NCI-H82 treated with DMSO at 0.1 percent for 48 hours (cell line): ENCODE measurements at regions not wholly inside any gene's neighbourhood (a gene's known extent, or its start where the extent isn't known, plus 50 kb on each side); places are given as distances from the start of the nearest gene placed in this dataset.

Source experiments
- DNase-seq: peaks from one replicate; lab custom pipeline; 2025; ENCODE audit not compliant: unreplicated experiment; lab: John Stamatoyannopoulos, UW

DNA sequence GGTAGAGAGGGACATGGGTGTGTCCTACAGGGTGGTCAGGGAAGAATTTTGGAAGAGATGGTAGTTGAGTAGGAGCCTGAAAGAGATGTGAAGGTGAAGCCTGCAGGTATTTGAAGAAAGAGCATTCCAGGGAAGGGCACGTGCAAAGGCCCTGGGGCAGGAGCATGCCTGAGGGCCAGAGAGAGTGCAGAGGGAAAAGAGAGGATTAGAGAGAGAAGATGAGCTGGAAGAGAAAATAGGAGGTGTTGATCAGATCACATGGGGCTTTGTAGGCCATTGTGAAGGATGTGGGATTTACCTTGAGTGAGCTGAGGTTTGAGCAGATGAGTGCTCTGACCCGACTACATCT lies 455.0 kb downstream of the HAPSTR1 start:
- no peak for DNase-seq

DNA sequence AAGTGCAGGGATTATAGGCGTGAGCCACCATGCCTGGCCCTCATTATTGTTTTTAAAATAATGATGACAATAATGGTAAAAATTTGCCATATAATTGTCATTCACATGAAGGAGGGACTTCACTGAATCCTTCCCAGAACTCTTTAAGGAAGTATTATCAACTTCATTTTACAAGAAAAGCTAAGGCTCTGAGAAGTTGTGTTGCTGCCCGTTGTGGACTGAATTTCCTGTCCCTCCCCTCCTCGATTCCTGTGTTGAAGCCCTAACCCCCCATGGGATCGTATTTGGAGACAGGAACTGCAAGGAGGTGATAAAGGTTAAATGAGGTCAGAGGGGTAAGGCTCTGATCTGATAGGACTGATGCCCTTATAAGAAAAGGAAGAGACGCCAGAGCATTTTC lies 458.0 kb downstream of the HAPSTR1 start:
- DNase-seq = no peak

DNA sequence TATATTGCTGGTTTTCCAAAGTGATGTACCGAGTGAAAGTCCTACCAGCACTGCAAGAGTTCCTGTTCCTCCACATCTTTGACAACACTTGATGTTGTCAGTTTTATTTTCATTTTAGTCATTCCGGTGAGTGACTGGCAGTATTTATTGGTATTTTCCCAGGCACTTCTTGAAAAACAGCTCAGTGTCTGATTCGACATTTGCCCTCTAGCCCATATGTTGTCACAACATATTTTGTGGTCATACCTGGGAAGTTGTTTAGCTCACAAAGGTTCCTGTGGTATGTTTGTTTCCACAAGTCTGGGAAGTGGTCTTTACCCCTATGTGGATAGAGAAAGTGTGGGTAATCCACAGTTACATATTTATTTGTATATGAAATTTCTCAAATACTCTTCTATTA lies 463.6 kb downstream of the HAPSTR1 start:
- no peak for DNase-seq

DNA sequence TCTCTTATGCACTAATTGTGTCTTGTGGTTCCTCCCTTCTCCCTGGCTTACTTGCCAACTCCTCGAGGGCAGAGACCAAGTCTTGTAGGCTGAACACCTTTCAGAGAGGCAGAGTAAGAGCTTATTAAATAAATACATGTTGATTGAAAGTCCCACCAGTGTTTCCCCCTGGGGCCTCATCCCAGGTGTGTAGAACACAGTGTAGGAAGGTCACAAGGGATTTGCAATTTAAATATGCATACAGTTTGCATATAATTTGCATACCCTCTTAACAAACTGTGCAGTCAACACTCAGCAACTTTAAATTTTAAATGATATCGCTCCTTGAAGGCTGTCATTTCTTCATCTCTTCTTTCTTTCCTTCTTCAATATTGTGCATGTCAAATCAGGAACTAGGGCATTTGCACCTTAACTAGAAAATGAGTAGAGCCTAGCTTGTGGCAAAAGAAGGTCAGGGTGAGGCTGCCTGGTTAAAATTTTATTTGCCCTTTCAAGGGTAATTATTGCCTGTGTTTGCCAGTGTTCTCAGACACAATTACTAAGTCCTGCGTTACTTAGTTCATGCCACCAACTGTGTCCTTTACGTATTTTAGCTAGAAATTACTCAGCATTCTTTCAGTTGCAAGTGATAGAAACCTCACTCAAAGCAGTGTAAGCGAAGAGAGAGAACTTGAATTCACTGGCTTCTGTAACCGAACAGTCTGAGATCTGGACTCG lies 465.7 kb downstream of the HAPSTR1 start:
- no peak for DNase-seq

DNA sequence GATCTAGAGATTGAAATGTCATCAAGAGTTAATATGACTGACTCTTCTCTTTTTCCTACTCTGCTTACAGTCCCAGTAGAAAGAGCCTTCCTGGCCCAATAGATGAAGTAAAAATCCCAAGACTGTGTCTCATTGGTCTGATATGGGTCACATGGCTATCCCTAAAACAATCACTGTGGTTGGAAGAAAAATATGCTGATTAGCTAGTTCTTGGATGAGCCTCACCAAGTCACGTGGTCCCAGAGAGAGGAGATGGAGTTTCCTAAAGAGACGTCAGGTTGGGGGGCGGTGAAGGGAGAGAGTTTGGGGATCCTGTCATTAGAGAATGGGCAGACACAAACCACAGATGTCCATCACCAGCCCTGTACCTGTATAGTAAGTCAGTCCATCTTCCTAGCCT lies 466.3 kb downstream of the HAPSTR1 start:
- DNase-seq = no peak

DNA sequence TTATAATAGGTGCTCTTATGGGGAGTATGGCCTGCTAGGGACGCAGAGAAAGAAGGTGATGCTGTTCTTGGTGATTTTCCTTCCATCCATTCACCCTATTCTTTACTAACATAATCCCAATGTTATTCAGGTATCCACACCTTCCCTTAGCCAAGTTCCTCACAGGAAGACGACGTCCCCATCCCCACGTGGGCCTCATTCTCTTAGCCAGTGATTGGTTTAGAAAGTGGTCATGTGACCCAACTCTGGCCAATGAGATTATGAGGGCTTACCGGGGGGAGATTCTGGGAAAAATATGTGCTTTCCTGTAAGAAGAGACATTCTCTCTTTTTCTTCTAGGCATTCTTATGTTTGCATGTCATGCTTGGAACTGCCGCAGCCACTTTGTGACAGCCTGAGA lies 474.7 kb downstream of the HAPSTR1 start:
- no peak for DNase-seq

DNA sequence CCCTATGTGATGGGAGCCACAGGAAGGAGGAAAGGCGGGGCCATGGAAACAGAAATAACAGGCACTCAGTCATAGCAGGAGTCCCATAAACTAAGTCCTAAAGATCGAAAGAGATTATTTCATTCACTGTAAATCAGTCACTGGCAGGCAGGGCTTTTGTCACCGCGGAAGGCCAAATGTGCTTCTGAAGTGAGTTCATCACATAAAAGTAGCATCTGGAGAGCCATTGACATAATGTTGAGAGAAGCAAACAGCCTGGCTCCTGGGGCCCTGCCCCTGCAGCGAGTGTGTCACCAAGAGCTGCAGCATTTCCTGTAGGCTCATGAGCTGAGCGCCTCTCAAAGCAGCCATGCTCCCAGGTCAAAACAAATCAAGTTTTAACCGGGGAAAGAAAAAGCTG lies 476.2 kb downstream of the HAPSTR1 start:
- no peak for DNase-seq

DNA sequence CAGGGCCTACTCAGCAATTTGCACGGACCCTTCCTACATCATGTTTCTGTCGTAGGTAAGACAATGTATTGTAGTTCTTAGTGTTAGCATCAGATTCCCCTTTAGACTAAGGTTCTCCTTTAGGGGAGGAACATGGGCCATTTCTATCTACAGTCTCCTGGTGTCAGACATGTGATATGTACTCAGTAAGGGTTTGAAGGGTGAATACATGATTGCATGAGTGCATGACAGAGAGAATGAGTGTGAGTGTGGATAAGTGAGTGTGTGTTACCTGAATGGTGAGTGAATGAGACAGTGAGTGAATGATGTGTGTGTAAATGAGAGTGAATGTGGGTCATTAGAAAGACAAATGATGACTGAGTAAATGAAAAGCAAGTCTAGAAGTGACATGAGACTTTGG lies 476.8 kb downstream of the HAPSTR1 start:
- no peak for DNase-seq

DNA sequence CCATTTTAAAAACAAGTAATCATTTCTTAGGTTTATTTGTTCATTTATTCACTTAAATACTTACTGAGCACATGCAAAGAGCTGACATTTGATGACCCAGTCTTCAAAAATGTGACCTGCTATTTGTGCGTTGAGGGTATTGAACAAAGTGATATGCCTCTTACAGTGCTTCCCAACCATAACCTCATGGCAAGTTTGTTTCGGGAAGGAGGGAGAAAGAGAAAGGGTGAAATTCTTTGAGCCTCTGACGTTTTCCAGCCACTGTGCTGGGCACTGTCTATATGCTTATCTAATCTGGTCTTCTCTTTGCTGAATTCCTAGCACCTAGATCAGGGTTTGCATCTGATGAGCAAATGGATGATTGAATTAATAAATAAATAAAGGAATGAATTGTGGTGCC lies 479.1 kb downstream of the HAPSTR1 start:
- DNase-seq = no peak

DNA sequence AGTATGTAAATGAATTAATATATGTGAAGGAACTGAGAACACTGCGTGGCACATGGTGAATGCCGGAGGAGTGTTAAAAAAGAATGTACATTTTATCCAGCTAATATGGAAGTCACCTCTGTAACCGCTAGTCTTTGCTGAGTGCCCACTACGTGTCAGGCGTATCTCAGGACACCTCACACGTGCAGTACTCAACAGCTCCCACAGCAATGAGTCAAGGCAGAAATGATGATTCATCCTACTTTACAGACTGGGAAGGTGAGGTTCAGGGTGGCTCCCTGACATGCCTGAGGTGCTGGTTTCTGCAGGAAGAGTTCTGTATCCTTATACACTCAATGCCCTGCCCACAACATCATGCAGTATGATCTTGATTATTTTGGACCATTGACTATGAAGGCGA lies 487.0 kb downstream of the HAPSTR1 start:
- DNase-seq = no peak

DNA sequence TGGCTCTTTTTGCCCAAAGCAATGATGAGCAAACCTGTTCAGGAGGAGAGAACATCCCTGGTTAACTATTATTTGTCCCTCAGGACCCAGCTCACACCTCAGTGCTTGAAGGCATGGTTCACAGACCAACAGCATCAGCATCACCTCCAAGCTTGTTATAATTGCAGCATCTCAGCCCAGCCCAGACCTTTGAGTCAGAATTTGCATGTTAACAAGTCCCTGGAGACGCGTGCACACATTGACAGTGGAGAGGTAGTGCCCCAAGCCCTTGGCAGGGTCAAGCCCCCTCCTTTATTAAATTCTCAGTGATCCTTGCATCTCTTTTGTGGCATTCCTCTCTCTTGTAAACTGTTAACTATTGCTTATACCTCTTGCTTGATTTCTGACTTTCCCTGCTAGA lies 488.6 kb downstream of the HAPSTR1 start:
- DNase-seq = no peak

DNA sequence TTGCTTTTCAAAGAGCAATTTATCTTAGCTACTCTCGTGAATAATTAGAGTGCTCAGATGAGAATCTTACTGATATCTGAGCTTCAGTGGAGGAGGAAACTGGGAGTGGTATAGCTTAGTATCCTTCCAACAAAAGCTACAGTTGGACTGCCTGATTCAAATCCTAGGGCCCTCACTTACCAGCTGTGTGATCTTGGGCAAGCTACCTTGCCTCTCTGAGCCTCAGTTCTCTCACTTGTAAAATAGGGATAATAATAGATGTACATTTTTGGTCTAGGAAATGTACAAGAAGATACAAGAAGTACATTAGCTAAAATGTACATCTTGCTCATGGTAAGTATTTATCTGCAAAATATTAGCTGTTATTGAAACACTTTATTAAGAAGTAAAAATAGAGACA lies 502.0 kb downstream of the HAPSTR1 start:
- no peak for DNase-seq

DNA sequence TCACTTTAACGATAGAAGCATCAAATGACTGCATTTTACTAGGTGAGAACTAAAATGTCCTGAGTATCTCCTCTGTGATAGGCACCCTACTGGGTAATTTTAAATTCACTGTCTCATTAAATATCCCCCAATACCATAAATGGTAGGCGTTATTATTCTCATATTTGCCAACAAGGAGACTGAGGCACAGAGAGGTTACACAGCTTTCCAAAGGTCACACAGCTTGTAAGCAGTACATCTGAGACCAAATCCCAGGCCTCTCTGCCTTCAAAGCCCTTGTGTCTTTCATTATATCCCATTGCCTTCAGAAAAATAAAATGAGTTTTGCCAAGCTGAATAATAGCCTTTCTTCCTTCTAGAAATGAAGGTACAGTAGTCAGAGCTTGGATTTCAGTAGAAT lies 502.6 kb downstream of the HAPSTR1 start:
- no peak for DNase-seq

DNA sequence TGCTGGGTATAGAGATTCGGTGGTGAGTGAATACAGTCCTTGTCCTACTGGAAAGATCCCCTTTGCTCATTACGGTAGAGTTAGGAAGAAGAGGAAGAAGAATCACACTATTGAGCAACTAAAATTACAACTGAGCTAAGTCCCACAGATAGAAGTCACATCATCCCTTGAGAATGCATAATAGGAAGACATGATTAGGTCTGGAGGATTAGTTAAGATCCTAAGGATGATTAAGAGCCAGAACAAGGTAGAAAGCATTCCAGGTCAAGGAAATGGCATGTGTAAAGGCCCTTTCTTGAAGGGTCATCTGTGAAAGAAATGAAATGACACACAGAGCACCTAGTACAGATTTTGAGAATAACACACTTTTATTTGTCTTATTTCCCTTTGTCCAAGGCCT lies 503.5 kb downstream of the HAPSTR1 start:
- no peak for DNase-seq

DNA sequence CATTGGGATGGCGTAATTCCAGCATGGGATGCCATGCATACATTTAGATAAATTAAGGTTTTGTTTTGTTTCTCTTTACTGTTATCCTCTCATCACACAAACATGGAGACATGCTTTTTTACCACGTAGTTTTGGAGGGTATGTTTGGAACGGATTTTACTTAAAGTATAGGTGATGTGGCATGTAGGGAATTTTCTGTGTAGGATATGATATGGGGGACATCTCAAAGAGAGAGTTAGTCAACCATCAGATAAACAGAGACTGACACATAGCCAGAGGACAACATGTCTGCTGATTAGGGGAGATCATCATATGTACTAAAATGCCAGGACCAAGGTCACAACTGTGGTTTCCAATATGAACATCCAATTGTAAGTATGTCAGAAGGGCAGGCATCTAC lies 503.9 kb downstream of the HAPSTR1 start:
- no peak for DNase-seq

DNA sequence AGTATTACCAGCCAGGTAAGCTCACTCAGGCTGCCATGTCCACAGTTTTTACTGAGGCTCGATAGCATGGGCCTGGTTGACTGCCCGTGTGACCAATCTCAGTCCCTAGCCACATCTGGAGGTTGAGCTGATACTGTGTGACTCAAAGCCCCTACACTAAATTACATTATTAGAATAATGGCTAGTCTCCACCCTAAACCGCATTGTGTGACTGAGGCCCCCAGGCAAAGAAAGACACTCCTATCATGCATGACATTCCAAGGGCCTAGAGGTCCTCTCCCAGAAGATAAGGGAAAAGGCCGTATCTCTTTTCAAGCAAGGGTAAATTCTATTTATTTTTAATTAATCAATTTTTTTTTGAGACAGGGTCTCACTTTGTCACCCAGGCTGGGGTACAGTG lies 505.3 kb downstream of the HAPSTR1 start:
- no peak for DNase-seq

DNA sequence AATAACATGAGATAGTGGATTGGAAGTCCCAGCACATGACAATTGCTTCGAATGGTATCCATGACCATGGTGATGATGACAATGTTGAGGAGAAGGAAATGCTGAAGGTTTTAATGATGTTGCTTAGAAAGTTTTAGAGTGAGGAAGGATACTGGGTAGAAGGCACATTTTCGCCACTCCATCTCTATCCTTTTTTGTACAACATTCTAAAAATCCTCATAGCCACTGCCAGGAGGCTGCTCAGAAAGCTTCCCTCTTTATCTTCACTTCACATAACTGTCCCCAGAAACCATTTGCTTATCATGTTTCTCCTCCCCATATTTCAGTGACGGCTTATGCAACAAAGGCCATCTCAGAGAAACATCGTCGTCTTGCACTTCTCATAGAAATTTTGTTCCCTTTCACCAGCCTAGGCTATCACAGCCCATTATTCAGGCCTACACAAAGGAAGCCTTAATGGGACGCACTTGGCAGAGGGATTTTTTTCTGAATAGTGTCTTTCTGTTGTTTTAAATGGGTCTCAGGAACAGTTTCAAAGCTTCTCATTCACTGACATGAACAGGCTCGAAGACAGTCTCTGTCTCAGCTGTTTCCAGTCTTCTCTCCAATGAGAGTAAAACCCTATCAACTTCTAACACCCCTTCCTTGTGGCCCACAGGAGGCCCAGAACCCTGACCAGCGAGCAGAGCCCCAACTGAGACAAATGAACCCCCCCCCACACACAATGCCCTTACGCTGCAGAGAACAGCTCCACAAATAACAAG lies 506.7 kb downstream of the HAPSTR1 start:
- no peak for DNase-seq

DNA sequence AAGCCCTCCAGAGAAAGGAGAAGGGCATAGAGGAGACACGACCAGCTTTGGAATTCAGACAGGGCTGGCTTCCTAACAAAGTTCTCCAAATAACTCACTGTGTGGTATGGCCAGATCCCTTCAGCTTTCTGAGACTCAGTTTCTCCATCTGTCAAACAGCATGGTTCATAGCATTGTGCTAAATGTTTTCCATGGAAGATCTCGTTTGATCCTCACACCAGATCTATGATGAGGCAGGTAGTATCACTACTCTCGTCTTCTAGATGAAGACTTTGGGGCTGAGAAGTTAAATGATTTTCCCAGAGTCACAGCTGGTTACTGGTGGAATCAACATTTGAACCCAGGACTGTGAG lies 507.3 kb downstream of the HAPSTR1 start:
- no peak for DNase-seq

DNA sequence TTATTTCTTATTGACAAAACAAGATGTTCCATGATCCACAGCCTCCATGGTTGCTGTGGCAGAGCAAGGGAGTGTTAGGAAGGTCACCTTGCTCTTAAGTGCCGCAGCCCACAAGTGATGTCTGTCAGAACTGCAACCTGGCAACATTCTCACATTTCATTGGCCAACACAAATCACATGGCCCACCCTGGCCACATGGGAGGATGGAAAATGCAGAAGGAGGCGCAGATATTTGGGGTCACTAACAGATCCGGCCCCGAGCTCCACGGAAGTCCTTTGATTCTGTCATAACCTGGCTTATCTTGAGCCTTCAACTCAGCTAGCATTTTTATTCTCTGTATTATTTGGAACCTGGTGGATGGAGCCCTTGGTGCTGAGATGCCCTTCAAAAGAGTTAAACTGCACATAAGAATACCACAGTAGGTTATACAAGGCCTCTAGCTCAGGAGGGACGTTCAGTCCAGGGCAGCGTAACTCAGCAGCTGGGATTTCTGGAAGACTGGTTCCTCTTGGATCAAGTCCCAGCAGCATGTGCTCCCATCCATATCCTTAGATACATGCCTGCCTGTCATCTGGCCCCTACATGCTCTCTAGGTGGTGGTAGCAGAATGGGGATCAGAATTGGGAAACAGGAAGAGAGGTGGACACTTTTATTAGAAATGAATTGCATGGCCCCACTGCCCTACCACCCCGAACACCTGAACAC lies 508.1 kb downstream of the HAPSTR1 start:
- DNase-seq = no peak

DNA sequence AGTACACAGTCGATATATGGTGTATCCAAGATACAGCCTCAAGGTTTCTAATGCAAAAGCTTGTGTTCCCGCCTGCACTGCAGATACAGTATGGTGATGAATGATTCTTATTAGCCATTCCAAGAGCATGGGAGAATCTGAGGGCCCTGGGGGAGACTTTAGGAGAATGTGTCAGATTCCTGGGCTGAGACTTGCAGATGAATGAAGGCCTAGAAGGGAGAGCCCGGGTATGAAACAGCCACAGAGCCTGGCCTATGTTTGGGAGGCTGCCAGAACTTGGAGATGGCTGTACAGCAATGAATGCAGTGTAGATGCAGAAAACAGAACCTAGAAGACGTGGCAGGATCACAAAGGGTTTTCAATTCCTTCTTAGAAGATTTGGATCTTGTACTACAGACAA lies 510.7 kb downstream of the HAPSTR1 start:
- DNase-seq = no peak

DNA sequence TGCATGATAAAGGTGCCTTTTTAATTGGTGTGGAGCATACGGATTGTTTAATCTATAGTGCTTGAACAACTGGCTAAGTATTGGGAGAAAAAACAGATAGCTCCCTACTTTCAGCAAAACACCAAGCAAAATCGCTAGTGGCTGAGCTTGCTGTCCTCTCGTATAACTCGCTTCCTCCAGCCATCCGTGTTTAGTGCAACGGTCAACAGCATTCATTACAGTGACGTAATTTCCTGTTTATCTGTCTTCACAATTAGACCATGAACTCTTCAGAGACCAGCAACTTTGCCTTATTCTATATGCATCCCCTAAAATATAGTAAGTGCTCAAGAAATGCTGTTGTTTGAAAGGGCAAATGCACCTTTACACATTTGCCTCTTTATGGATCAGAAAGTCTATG lies 511.9 kb downstream of the HAPSTR1 start:
- no peak for DNase-seq

DNA sequence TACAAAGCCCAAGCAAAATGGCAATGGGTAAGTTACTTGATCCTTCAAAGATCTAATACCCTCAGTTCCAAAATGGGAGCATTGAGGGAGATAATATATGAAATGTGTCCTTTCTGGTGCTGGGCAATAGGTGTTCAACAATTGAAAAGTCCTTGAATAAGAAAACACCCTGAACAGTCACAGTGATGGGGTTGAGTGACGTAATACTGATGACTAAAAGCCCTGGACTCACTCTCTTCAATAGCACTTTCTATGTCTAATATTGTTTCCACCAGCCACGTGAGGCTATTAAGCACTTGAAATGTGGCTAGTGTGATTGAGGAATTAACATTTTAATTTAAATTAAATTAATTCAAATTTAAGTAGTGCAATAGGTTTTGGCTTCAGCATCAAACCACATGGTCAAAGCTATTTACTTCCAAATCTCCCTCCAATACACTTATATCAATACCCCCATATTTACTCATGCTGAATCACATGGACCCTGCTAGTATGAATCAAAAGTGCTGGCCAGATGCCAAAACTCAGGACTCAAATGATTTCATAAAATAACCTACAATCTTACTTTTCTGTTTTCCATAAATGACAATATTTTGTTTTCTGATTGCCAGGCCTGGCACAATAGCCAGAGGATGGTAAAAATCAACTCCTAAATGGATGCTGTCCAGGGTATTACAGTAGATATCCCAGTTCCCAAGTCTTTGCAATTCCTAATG lies 516.2 kb downstream of the HAPSTR1 start:
- no peak for DNase-seq
